Neural progenitor cell (in vitro differentiated cells): ENCODE measurements at regions not wholly inside any gene's neighbourhood (a gene's known extent, or its start where the extent isn't known, plus 50 kb on each side); places are given as distances from the start of the nearest gene placed in this dataset.

Experiments used
- DNase-seq: peaks from one replicate; pipeline ENCODE4 v3.0.0-alpha.2; 2016; ENCODE audit warnings: low spot score
- H2AFZ ChIP-seq: fragments of 200-600 bp; sonication (generic); replicated peaks from 2 replicates; pipeline ENCODE4 v1.6.1; 2016; ENCODE audit warnings: antibody characterized with exemption
- H3F3A ChIP-seq: fragments of 200-600 bp; sonication (generic); 2 replicates; pipeline ENCODE4 v1.6.1; 2016; ENCODE audit warnings: antibody characterized with exemption, low read depth
- H3K27ac ChIP-seq: fragments of 200-600 bp; sonication (generic); 2 replicates; pipeline ENCODE4 v1.5.1; 2016; ENCODE audit warnings: mild to moderate bottlenecking
- H3K27me3 ChIP-seq: fragments of 200-600 bp; sonication (generic); 2 replicates; pipeline ENCODE4 v1.6.1; 2016; ENCODE audit warnings: mild to moderate bottlenecking, moderate library complexity
- H3K36me3 ChIP-seq: fragments of 200-600 bp; sonication (generic); 2 replicates; pipeline ENCODE4 v1.5.1; 2016
- H3K4me1 ChIP-seq: fragments of 200-600 bp; sonication (generic); 2 replicates; pipeline ENCODE4 v1.6.1; 2016; ENCODE audit warnings: mixed run types
- H3K4me2 ChIP-seq: fragments of 200-600 bp; sonication (generic); 2 replicates; pipeline ENCODE4 v1.6.1; 2016
- H3K4me3 ChIP-seq: fragments of 200-600 bp; sonication (generic); 2 replicates; pipeline ENCODE4 v1.5.1; 2016
- H3K79me2 ChIP-seq: fragments of 200-600 bp; sonication (generic); 2 replicates; pipeline ENCODE4 v1.6.1; 2016; ENCODE audit warnings: low read depth
- H3K9ac ChIP-seq: fragments of 200-600 bp; sonication (generic); 2 replicates; pipeline ENCODE4 v1.6.1; 2016
- H3K9me3 ChIP-seq: fragments of 200-600 bp; sonication (generic); 2 replicates; pipeline ENCODE4 v1.5.1; 2016; ENCODE audit warnings: low read depth
- H4K20me1 ChIP-seq: fragments of 200-600 bp; sonication (generic); 2 replicates; pipeline ENCODE4 v1.6.1; 2016; ENCODE audit warnings: low read depth
- H3K27ac Mint-ChIP-seq: 3 replicates; pipeline ENCODE4 v1.8.0; 2021; ENCODE audit warnings: mixed read lengths
- H3K27me3 Mint-ChIP-seq: 2 replicates; pipeline ENCODE4 v1.8.0; 2022; ENCODE audit warnings: low read depth, mild to moderate bottlenecking, inconsistent platforms, moderate library complexity, mixed read lengths; ENCODE audit not compliant: insufficient read depth
- H3K36me3 Mint-ChIP-seq: 3 replicates; pipeline ENCODE4 v1.8.0; 2021; ENCODE audit warnings: mixed read lengths
- H3K4me1 Mint-ChIP-seq: 3 replicates; pipeline ENCODE4 v1.8.0; 2021; ENCODE audit warnings: mixed read lengths
- H3K4me3 Mint-ChIP-seq: 3 replicates; pipeline ENCODE4 v1.8.0; 2021; ENCODE audit warnings: mild to moderate bottlenecking, moderate library complexity, mixed read lengths
- H3K9me3 Mint-ChIP-seq: 3 replicates; pipeline ENCODE4 v1.8.0; 2020; ENCODE audit warnings: mixed read lengths
- EZH2 ChIP-seq: fragments of 200-600 bp; sonication (generic); IDR thresholded peaks from 2 replicates; pipeline ENCODE4 v1.6.1; 2017; ENCODE audit warnings: antibody characterized with exemption, mild to moderate bottlenecking, moderate library complexity
- EZH2phosphoT487 ChIP-seq: fragments of 200-600 bp; sonication (generic); IDR thresholded peaks from 2 replicates; pipeline ENCODE4 v1.6.1; 2017; ENCODE audit warnings: antibody characterized with exemption
- TF ChIP-seq, protein P1 (sequence below): fragments of 200-600 bp; sonication (generic); IDR thresholded peaks from 2 replicates; pipeline ENCODE4 v1.5.1; 2017; ENCODE audit warnings: antibody characterized with exemption, mild to moderate bottlenecking

GRCh38 chr6:120556491-120556890 is 777.8 kb downstream of the TBC1D32 start:
- H3K4me3 Mint-ChIP-seq: no peak overlapping the region
- no peaks in the 10 kb centered on the region for H3K36me3 Mint-ChIP-seq
- no peaks in the 10 kb centered on the region for H3K4me1 Mint-ChIP-seq
- H3K27me3 ChIP-seq: no peaks in the 10 kb centered on the region
- no peak for TF ChIP-seq EZH2
- TF ChIP-seq EZH2phosphoT487: no peak
- TF ChIP-seq, protein P1, sequence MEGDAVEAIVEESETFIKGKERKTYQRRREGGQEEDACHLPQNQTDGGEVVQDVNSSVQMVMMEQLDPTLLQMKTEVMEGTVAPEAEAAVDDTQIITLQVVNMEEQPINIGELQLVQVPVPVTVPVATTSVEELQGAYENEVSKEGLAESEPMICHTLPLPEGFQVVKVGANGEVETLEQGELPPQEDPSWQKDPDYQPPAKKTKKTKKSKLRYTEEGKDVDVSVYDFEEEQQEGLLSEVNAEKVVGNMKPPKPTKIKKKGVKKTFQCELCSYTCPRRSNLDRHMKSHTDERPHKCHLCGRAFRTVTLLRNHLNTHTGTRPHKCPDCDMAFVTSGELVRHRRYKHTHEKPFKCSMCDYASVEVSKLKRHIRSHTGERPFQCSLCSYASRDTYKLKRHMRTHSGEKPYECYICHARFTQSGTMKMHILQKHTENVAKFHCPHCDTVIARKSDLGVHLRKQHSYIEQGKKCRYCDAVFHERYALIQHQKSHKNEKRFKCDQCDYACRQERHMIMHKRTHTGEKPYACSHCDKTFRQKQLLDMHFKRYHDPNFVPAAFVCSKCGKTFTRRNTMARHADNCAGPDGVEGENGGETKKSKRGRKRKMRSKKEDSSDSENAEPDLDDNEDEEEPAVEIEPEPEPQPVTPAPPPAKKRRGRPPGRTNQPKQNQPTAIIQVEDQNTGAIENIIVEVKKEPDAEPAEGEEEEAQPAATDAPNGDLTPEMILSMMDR: no peak
- H3K79me2 ChIP-seq: no peaks in the 10 kb centered on the region
- no peak overlapping the region for H3K4me2 ChIP-seq
- no peaks in the 10 kb centered on the region for H3K4me1 ChIP-seq
- no peaks in the 10 kb centered on the region for H4K20me1 ChIP-seq
- H3K9me3 ChIP-seq: no peaks in the 10 kb centered on the region
- DNase-seq: no peak
- no peak overlapping the region for H3K4me3 ChIP-seq
- no peaks in the 10 kb centered on the region for H3K36me3 ChIP-seq
- H3F3A ChIP-seq: no peaks in the 10 kb centered on the region
- no peak overlapping the region for H3K27ac Mint-ChIP-seq
- no peak overlapping the region for H3K27ac ChIP-seq
- no peak overlapping the region for H2AFZ ChIP-seq
- no peaks in the 10 kb centered on the region for H3K27me3 Mint-ChIP-seq
- no peaks in the 10 kb centered on the region for H3K9me3 Mint-ChIP-seq
- no peak overlapping the region for H3K9ac ChIP-seq

DNA sequence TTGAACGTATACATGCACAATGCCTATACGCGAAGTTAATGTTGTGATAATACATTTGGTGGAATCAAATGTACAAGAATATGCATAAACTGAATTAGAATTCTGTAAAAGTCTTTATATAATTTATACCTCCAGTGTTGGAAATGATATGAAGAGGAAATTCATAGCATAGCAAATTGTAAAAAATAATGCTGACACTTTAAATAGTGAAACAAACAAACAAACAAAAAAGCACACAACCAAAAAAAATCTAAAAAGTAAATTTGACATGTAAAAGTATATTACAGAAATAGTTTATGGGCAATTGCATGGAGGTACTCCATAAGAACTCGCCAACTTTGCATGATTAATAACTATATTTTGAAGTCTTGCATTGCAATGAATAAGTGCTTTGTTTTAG is 780.9 kb downstream of the TBC1D32 start:
- Mint-ChIP-seq H3K27me3 (no peaks in the 10 kb centered on the region), H3K36me3 (no peaks in the 10 kb centered on the region), H3K4me3 (no peak overlapping the region), H3K9me3 (no peaks in the 10 kb centered on the region), H3K27ac (no peak overlapping the region), H3K4me1 (no peaks in the 10 kb centered on the region)
- DNase-seq: no peak
- Histone ChIP-seq H3K9me3 (no peaks in the 10 kb centered on the region), H3F3A (no peaks in the 10 kb centered on the region), H3K36me3 (no peaks in the 10 kb centered on the region), H2AFZ (no peak overlapping the region), H3K4me1 (no peaks in the 10 kb centered on the region), H4K20me1 (no peaks in the 10 kb centered on the region), H3K4me3 (no peak overlapping the region), H3K27ac (no peak overlapping the region), H3K4me2 (no peak overlapping the region), H3K9ac (no peak overlapping the region), H3K27me3 (no peaks in the 10 kb centered on the region), H3K79me2 (no peaks in the 10 kb centered on the region)
- TF ChIP-seq EZH2 (no peak), EZH2phosphoT487 (no peak)
- TF ChIP-seq, protein P1: no peak

DNA sequence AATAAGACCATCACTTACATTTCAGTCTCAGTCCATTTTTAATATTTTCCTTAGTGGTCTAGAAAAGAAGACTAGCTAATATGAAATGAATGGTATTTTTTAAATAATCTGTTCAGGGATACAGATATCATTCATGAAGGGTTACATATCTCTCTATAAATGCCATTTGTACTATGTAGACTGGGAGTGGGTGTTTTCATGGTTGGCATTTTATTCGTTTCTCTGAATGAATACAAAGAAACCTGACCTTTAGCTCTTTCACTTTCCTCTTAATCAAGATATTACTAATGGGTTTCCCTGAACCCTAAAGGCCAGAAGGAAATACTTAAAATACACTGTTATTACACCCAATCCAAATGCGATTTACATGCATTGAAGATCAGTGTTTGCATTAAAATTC is 788.9 kb downstream of the TBC1D32 start:
- H3K36me3 ChIP-seq: no peaks in the 10 kb centered on the region
- TF ChIP-seq EZH2phosphoT487 (no peak), EZH2 (no peak)
- TF ChIP-seq, protein P1: no peak
- H3K4me2 ChIP-seq: no peak overlapping the region
- no peaks in the 10 kb centered on the region for H3K4me1 ChIP-seq
- H3K27me3 ChIP-seq: no peaks in the 10 kb centered on the region
- no peak for DNase-seq
- no peak overlapping the region for H3K27ac Mint-ChIP-seq
- H2AFZ ChIP-seq: no peak overlapping the region
- no peaks in the 10 kb centered on the region for H3K9me3 ChIP-seq
- no peaks in the 10 kb centered on the region for H4K20me1 ChIP-seq
- no peaks in the 10 kb centered on the region for H3K9me3 Mint-ChIP-seq
- no peaks in the 10 kb centered on the region for H3K36me3 Mint-ChIP-seq
- no peak overlapping the region for H3K27ac ChIP-seq
- no peak overlapping the region for H3K4me3 Mint-ChIP-seq
- no peaks in the 10 kb centered on the region for H3F3A ChIP-seq
- no peak overlapping the region for H3K9ac ChIP-seq
- H3K4me1 Mint-ChIP-seq: no peaks in the 10 kb centered on the region
- H3K79me2 ChIP-seq: no peaks in the 10 kb centered on the region
- no peaks in the 10 kb centered on the region for H3K27me3 Mint-ChIP-seq
- no peak overlapping the region for H3K4me3 ChIP-seq

DNA sequence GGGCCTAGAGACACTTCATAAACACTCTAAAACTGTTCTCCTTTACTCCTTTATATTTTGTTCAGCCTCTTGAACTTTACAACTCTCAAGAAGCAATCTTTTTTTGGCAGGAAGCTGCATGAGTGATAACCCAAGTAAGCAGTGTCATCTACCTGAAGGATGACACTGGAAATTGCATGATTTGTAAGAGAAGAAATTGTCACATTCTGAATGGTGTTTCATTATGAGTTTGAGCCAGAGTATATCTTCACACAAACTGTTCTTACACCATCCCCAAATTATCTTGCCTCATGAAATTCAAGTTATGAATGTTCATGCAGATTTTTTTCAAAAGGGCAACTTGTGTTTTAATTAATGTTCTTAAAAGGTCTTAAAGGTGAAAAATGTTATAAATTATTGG is 799.3 kb downstream of the TBC1D32 start:
- Mint-ChIP-seq H3K36me3 (no peaks in the 10 kb centered on the region), H3K9me3 (peaks cover 4% of the 10 kb centered on the region), H3K27ac (no peak overlapping the region), H3K27me3 (no peaks in the 10 kb centered on the region), H3K4me1 (no peaks in the 10 kb centered on the region), H3K4me3 (no peak overlapping the region)
- no peak overlapping the region for H3K9ac ChIP-seq
- H4K20me1 ChIP-seq: no peaks in the 10 kb centered on the region
- no peaks in the 10 kb centered on the region for H3K27me3 ChIP-seq
- TF ChIP-seq EZH2 (no peak), EZH2phosphoT487 (no peak)
- TF ChIP-seq, protein P1: no peak
- no peaks in the 10 kb centered on the region for H3K36me3 ChIP-seq
- no peak overlapping the region for H3K4me2 ChIP-seq
- no peak overlapping the region for H2AFZ ChIP-seq
- H3K9me3 ChIP-seq: no peaks in the 10 kb centered on the region
- H3K79me2 ChIP-seq: no peaks in the 10 kb centered on the region
- H3K4me1 ChIP-seq: no peaks in the 10 kb centered on the region
- H3F3A ChIP-seq: no peaks in the 10 kb centered on the region
- no peak for DNase-seq
- H3K4me3 ChIP-seq: no peak overlapping the region
- no peak overlapping the region for H3K27ac ChIP-seq
